ENCODE measurements at regions not wholly inside any gene's neighbourhood (a gene's known extent, or its start where the extent isn't known, plus 50 kb on each side); places are given as distances from the start of the nearest gene placed in this dataset.
"Not testable (repeated sequence)": the region's sequence is repeated elsewhere in the genome, so short reads cannot be mapped to it uniquely, and the experiment has no call there.

GRCh38 chr12:46547421-46548354 lies 175.1 kb upstream of the SLC38A2 start:
- DNase-seq (ENCODE audit: low read depth), result no peak

- DNase-seq (ENCODE audit: low read depth), result no peak
Measured at GRCh38 chr12:46546634-46547273, 174.2 kb upstream of the SLC38A2 start.

- not testable (repeated sequence) for DNase-seq (ENCODE audit: low read depth)
Measured at GRCh38 chr12:46543378-46543795, 170.8 kb upstream of the SLC38A2 start.

GRCh38 chr12:46538976-46539375 lies 166.4 kb upstream of the SLC38A2 start:
- DNase-seq (ENCODE audit: low read depth), result no peak

GRCh38 chr12:46537387-46537955 lies 164.9 kb upstream of the SLC38A2 start:
- DNase-seq (ENCODE audit: low read depth), result no peak

- DNase-seq (ENCODE audit: low read depth), result not testable (repeated sequence)
Measured at GRCh38 chr12:46536316-46536715, 163.7 kb upstream of the SLC38A2 start.

GRCh38 chr12:46535907-46536306 lies 163.3 kb upstream of the SLC38A2 start:
- no peak for DNase-seq (ENCODE audit: low read depth)

- DNase-seq (ENCODE audit: low read depth), result no peak
Measured at GRCh38 chr12:46535376-46535775, 162.8 kb upstream of the SLC38A2 start.

- no peak for DNase-seq (ENCODE audit: low read depth)
Measured at GRCh38 chr12:46534327-46534840, 161.8 kb upstream of the SLC38A2 start.

- DNase-seq (ENCODE audit: low read depth), result no peak
Measured at GRCh38 chr12:46533723-46534122, 161.2 kb upstream of the SLC38A2 start.

GRCh38 chr12:46531804-46532203 lies 159.2 kb upstream of the SLC38A2 start:
- no peak for DNase-seq (ENCODE audit: low read depth)

- no peak for DNase-seq (ENCODE audit: low read depth)
Measured at GRCh38 chr12:46531059-46531785, 158.6 kb upstream of the SLC38A2 start.

- no peak for DNase-seq (ENCODE audit: low read depth)
Measured at GRCh38 chr12:46530373-46531056, 157.9 kb upstream of the SLC38A2 start.

GRCh38 chr12:46526233-46526632 lies 153.7 kb upstream of the SLC38A2 start:
- no peak for DNase-seq (ENCODE audit: low read depth)

GRCh38 chr12:46524778-46525177 lies 152.2 kb upstream of the SLC38A2 start:
- no peak for DNase-seq (ENCODE audit: low read depth)

- DNase-seq (ENCODE audit: low read depth), result no peak
Measured at GRCh38 chr12:46523863-46524770, 151.5 kb upstream of the SLC38A2 start.

GRCh38 chr12:46523446-46523845 lies 150.9 kb upstream of the SLC38A2 start:
- DNase-seq (ENCODE audit: low read depth), result no peak

GRCh38 chr12:46522071-46522470 lies 149.5 kb upstream of the SLC38A2 start:
- DNase-seq (ENCODE audit: low read depth), result no peak

- no peak for DNase-seq (ENCODE audit: low read depth)
Measured at GRCh38 chr12:46521145-46521544, 148.6 kb upstream of the SLC38A2 start.

GRCh38 chr12:46519407-46519806 lies 146.8 kb upstream of the SLC38A2 start:
- DNase-seq (ENCODE audit: low read depth), result no peak

Data from T-helper 22 cell (primary cell).